ENCODE measurements at regions not wholly inside any gene's neighbourhood (a gene's known extent, or its start where the extent isn't known, plus 50 kb on each side); places are given as distances from the start of the nearest gene placed in this dataset.

DNA sequence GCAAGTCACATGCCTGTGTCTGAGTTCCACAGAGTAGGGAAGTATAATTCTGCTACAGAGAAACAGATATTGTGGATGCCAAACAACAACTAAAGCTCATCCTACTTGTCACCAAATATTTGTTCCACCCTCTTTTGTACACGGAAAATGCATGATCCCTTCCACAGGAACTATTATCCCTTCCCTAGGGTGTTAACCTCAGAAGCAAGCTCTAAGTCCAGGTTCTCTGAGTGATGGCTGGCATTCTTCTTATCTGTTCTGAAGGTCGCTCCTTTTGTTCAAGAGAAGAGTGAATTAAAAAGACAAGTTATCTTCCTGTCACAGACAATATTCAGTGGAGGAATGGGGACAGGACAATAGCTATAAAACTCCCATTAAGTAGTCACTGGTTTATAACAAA, 460.1 kb upstream of the GCFC2 start:
- TF ChIP-seq, protein P1, sequence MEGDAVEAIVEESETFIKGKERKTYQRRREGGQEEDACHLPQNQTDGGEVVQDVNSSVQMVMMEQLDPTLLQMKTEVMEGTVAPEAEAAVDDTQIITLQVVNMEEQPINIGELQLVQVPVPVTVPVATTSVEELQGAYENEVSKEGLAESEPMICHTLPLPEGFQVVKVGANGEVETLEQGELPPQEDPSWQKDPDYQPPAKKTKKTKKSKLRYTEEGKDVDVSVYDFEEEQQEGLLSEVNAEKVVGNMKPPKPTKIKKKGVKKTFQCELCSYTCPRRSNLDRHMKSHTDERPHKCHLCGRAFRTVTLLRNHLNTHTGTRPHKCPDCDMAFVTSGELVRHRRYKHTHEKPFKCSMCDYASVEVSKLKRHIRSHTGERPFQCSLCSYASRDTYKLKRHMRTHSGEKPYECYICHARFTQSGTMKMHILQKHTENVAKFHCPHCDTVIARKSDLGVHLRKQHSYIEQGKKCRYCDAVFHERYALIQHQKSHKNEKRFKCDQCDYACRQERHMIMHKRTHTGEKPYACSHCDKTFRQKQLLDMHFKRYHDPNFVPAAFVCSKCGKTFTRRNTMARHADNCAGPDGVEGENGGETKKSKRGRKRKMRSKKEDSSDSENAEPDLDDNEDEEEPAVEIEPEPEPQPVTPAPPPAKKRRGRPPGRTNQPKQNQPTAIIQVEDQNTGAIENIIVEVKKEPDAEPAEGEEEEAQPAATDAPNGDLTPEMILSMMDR (IDR thresholded peaks at IDR 0.05; ENCODE audit: low read depth, low read length, poor library complexity, severe bottlenecking), result no peak
- TF ChIP-seq EZH2phosphoT487 (IDR thresholded peaks at IDR 0.05; ENCODE audit: borderline replicate concordance, low read length), result no peak
